ENCODE measurements at regions not wholly inside any gene's neighbourhood (a gene's known extent, or its start where the extent isn't known, plus 50 kb on each side); places are given as distances from the start of the nearest gene placed in this dataset.

- Histone ChIP-seq H3K9me3 (replicated peaks; ENCODE audit: control insufficient read depth, insufficient read depth, low read length) (no peaks in the 10 kb centered on the region), H2AFZ (ENCODE audit: low read depth, low read length) (no peak overlapping the region), H3K36me3 (ENCODE audit: control insufficient read depth in 2 of 2, extremely low read depth in 1 of 2, insufficient read depth in 2 of 2, low read length in 2 of 2) (no peaks in the 10 kb centered on the region), H3K79me2 (ENCODE audit: control insufficient read depth, insufficient read depth, low read length) (no peaks in the 10 kb centered on the region), H3K9me1 (replicated peaks; ENCODE audit: control insufficient read depth, extremely low read depth, insufficient read depth, low read length) (no peaks in the 10 kb centered on the region), H4K20me1 (replicated peaks; ENCODE audit: control insufficient read depth, extremely low read depth, insufficient read depth, low read length) (no peaks in the 10 kb centered on the region), H3K27ac (ENCODE audit: insufficient read depth, low read depth, low read length) (no peak overlapping the region), H3K4me3 (replicated peaks in 1 of 3; ENCODE audit: insufficient read depth in 1 of 3, low read depth in 1 of 3, low read length in 3 of 3) (no peak overlapping the region), H3K4me1 (ENCODE audit: control insufficient read depth, extremely low read depth, insufficient read depth, low read length) (no peaks in the 10 kb centered on the region), H3K4me2 (ENCODE audit: insufficient read depth, low read length) (no peak overlapping the region), H3K9ac (replicated peaks; ENCODE audit: extremely low read depth, insufficient read depth, low read length) (no peak overlapping the region), H3K27me3 (ENCODE audit: control insufficient read depth in 2 of 2, insufficient read depth in 2 of 2, low read length in 2 of 2) (no peaks in the 10 kb centered on the region)
- TF ChIP-seq POLR2AphosphoS5 (IDR thresholded peaks at IDR 0.05; ENCODE audit: insufficient read depth, low read depth, low read length) (no peak), JUN (IDR thresholded peaks at IDR 0.05; ENCODE audit: borderline replicate concordance, insufficient read depth, insufficient read length, low read depth) (no peak), EZH2 (IDR thresholded peaks at IDR 0.05; ENCODE audit: borderline replicate concordance, low read depth, low read length, severe bottlenecking) (no peak), FOS (IDR thresholded peaks at IDR 0.05; ENCODE audit: borderline replicate concordance, insufficient read depth, low read length) (no peak), POLR2A (IDR thresholded peaks at IDR 0.05; ENCODE audit: low read depth, low read length) (no peak), GATA2 (IDR thresholded peaks at IDR 0.05; ENCODE audit: insufficient read depth, insufficient read length, low read depth, low read length) (no peak), MYC (IDR thresholded peaks at IDR 0.05; ENCODE audit: low read depth, low read length) (no peak), CTCF (IDR thresholded peaks at IDR 0.05; ENCODE audit: extremely low read depth in 1 of 2, insufficient read depth in 1 of 2, low read depth in 1 of 2, low read length in 2 of 2) (no peak), MAX (IDR thresholded peaks at IDR 0.05; ENCODE audit: insufficient read depth, insufficient read length) (no peak)
- intact Hi-C loops (cut with micrococcal nuclease) (no loop called here), dilution Hi-C loops (cut with MboI; ENCODE audit: extremely low pct_ligation_motif_present, low sequenced_read_pairs) (no loop called here)
- POLR2A ChIA-PET, result no interaction called here
- BruUV-seq (replicated peaks), result no TSS peak
- FAIRE-seq (no peak), DNase-seq (ENCODE audit: low read depth, low spot score) (peak; percentile 2)
- CTCF ChIA-PET, result interaction anchor here (1.1 kb wide), 1 partner anchor 18 kb away, joined by 3 read pairs; no protein-coding TSS in a partner anchor
Measured at GRCh38 chr14:84591827-84592445, 938.0 kb upstream of the FLRT2 start.
